NCI-H2196 (cell line): ENCODE measurements at regions not wholly inside any gene's neighbourhood (a gene's known extent, or its start where the extent isn't known, plus 50 kb on each side); places are given as distances from the start of the nearest gene placed in this dataset.
A peak's percentile ranks its signal among the peaks of the same experiment; 100 is the strongest.

Source experiments
- DNase-seq: peaks from one replicate; lab custom pipeline; 2025; ENCODE audit not compliant: unreplicated experiment; lab: John Stamatoyannopoulos, UW

DNA sequence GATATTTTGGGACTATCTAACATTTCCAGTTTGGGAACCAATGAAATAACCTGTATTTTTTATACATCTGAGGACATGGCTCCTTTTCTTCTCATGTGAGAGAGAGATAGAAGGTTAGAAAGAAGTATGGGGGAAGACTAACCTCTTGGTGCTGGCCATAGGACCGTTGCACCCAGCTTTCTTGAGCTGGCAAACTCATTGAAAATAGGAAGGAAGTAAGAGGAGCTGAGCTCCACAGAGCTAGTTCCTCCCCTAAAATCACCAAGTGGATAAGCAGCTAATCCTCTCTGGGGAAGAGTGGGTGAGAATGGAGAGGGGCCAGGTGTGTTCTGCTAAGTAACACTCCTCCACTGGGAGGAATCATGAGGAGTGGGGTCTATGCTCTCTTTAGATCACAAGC lies 387.4 kb upstream of the CADM1 start:
- DNase-seq: no peak

DNA sequence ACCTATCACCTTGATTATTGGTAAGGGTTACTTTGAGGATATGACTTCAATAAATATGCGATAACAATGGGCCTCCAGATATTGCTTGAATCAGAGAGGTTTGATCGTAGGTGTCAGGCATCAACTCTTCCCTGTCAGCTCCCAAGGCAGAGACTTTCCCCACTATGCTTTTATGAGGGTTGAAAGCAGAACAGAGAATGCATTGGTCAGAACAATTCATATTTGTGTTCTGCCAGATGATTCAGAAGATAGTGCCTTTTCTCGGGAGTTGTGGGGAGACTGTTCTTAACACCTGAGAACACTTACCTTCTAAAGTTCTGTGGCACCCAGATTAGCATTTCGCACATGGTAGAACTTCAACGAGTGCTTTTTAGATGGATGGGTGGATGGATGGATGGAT lies 386.3 kb upstream of the CADM1 start:
- DNase-seq: no peak

DNA sequence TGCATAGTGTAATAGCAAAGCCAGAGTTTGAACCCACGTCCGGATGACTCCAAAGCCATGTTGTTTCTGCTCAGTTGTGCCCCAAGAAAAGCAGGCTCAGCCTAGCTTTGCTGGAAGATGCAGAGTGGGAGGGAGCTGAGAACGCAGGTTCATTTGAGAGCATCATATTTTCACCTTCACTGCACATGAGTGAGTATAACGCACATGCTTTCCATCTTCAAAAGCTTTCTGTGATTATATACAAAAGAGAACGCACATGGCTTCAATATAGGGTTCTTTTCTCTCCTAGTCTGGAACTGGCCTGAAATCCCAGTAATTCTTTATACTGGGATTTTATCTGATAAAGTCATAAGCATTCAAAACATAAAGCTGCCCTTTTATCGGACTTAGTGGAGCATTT lies 385.5 kb upstream of the CADM1 start:
- no peak for DNase-seq

DNA sequence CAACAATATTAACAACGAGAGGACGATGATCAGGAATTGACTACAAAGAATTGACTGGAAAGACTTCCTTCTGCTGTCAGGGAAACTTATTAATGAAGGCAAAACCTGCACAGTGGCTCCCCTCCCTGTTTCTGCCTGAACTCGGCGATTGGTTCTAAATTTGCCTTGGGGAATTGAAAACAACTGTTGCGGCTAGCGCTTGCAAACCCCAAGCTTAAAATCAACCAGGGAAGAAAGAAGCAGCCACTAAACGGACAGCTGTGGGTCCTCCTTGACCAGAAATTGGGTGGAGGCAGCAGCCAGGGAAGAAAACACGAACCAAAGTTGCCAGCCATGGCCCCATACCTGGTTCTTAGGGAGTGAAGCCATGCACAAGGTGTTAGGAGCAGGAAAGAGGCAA lies 383.5 kb upstream of the CADM1 start:
- DNase-seq: no peak

DNA sequence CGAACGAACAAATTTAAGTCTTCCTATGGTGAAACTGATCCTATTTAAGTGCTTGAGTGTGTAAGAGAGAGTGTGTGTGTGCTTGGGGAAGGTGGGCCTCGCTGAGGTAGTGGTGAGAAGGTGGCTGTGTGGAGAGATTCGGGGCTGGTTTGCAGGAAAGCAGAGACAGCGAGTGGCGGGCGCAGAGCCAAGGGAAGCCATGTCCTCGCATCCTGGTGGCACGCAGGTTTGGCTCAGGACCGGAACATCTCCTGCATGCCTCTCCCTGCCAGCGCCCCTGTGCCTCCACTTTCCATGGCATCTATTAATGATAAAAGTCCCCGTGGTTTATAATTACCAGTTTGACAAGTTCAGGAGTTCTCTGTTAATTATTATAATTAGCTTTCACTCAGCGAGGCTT lies 383.1 kb upstream of the CADM1 start:
- no peak for DNase-seq

DNA sequence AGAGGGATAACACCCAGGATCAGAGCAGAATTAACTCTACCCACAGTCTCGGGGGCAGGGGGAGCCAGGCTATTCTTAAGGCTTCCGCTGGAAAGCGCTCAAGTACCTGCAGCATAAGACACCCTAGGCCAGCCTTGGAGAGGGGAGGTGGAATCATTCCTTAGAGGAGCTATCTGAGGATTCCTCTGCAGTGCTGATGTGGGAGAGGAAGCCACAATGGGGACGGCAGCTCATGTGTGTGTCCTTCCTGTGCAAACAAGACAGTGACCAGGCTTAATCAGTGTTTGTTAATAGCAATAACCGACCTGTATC lies 382.2 kb upstream of the CADM1 start:
- DNase-seq: no peak

DNA sequence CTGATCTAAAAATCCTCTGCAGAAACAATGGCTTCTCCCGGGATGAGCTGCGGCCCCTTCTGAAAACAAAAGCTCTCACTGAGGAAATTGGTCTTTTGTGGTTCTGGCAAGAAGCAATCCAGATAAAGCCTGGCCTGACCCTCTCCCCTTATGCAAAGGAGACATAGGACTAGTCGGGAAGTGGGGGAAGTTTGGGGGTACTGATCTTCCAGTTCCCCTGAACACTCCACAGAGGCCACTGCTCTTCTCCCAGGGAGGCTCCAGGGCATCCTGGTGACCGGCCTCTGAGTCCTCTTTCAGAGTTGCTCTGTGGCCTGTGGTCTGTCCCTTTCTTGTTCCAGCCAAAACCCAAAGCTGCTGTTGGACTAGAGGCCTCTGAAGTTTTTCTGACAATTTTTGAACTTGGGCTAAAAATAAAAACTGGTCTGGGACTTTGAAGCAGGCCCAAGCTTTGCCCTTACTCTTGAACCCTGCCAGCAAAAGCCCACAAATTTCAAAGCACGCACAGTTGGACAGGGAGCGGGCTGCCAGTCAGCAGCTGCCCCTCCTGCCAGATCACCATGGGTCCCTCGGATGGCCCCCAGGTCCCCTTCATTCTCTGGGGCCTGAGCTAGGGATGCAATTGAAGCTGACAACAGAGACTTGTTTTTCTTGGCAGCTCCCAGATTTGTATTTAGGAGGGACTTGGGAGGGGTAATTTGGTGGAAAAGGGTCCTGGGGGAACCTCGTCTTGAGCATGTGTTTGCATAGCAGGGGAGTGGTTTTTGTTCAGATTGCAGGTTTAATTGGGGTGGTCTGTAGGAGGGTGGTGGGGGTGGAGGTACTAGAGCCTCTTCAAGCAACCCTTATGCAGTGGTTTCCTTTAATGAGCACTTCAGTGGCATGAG lies 381.6 kb upstream of the CADM1 start:
- no peak for DNase-seq

DNA sequence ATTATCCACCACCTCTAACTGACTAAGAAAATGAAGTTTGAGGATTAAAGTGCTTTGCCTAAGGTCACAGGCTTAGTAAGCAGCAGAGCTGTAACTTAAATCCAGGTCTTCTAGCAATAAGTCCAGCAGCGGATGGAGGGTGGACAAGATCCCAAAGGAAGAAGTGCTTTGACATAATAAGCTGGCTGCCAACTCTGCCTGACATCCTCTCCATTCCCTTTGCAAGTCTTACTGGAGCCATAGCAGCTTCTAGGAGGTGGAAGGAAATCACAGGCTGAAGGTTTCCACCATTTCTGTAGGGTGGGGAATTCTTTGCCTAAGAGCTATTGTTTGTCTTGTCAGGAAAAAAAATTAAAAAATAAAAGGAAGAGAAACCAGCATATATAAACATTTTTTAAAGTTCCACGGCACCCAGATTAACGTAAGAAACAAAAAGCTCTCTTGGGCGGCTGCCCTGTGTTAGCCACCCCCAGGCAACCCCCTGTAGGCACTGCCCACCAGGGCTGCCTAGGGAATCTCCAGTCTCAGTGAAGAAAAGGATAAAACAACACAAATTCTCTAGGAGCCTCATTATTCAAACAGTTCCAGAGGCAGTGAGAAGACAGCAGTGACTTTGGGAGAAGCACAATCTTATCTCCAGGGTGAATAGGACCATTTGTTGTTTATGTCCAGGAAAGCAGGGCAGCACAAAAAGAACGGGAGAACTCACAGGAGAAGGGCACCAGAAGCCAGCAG lies 380.8 kb upstream of the CADM1 start:
- no peak for DNase-seq

DNA sequence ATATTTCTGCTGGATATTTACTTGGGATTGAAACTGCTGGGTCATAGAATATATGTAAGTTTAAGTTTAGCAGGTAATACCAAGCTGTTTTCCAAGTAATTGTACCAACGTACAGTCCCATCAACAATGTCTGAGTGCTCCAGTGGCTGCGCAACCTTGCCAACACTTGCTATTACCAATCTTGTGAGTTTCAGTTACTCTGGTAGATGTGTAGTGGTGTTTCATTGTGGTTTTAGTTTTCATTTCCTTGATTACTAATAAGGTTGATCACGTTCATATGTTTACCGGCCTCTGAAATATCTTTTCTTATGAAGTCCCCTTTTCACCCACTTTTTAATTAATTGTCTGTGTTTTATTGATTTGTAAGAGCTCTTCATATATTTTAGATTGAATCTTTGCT lies 370.6 kb upstream of the CADM1 start:
- no peak for DNase-seq

DNA sequence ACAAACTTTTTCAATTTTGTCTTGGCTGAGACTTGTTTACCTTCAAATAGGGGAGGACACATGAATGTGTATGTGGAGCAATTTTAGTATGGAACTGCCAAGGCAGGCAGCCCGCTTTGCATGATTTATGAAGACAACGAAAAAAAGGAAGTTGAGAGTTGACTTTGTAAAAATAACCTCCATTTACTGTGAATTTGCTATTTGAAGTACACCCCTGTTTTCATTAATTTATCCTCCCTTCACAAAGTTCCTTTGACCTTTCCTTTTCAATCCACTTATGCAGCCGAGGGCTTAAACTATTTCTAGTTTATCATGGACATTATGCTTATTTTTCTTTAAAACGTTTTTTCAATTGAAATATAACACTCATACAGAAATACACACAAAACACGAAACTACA lies 369.6 kb upstream of the CADM1 start:
- DNase-seq: no peak

DNA sequence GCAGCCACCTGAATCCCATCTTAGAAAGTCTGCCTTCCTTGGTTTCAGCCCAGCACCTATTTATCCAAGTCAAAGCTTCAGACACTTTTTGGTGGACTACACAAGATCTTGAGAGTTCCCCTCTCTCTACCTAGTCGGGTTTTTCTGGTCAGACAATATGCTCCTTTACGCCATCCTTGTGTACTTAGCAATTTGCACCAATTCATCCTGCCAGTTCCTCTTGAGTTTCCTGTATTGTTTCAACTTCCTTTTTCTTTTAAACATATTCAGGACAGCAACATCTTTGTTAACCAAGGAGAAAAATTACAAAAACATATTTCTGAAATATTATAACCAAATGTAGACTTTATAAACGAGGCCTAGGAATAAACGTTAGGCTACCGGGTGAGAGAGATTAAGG lies 368.2 kb upstream of the CADM1 start:
- no peak for DNase-seq

DNA sequence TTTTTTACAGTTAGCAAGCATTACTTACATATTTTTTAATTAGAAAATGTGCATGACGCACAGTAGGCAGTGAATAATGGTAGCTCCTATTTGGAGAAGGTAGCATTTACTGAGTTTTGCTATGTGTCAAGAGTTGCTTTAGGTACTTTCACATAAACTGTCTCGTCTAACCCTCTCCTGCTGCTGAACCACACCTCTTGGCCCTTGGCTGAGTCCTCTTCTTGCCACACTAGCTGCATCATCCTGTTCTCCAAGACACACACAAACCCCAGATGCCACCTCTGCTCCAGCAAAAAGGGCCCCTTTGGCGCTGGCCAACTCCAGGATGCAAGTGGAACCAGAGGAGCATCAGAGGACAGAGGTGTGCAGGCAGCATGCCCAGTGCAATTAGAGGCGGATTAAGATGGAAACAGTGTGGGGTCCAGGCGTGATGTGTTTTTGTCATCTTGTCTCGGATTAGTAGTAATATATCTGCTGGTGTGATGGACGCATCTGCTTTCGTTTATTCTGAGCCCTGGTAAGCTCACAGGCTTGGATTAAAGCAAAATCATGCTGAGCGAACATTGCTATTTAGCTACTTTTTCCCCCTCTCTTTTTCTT lies 367.0 kb upstream of the CADM1 start:
- DNase-seq: no peak

DNA sequence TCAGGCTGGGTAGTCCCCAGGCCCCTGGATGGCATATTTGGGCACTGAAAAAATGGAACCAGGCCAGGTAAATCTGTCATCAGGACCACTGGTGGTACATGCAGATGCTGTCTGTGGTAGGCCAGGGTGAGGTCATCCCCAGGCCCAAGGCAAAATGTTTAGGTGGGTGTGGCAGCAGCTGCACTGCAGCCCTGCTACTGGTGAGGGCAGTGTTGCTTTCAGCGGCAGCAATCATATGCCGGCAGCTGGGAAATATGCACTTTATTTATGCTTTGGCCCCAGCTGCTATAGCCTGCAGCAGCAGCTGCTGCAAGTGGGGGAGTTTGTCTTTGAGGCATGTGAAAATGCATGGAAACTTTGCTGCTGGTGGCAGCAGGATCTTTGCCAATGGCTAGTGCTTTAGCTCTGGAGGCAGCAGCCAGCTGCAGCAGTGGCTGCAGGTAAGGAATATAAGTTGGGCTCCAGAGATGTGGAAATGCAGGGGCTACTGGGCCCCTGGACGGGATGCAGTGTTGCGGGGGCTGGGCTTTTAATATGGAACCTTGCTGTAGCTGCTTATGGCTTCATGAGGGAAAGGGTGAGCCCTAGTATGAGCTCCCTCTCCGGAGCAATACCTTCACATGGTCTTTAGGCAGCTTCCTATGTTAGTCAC lies 365.7 kb upstream of the CADM1 start:
- peak; percentile 43 for DNase-seq

DNA sequence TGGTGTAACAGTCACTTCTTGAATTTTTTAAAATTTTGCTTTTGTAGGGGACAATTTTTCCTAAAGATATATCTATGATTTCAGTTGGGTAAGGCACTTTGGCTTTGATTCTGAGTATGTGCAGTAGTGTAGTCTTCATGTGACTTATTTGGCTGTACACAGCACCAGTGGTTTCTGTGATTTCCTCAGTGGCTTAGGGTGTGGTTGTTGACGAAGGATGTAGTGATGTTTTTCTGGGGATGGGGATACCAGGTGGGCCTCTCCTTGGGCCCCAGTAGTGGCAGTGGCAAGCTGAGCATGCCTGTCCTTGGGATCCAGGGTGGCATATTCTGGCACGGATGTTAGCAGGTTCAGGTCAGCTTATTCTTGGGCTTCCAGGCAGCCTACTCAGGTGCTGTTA lies 364.9 kb upstream of the CADM1 start:
- no peak for DNase-seq

DNA sequence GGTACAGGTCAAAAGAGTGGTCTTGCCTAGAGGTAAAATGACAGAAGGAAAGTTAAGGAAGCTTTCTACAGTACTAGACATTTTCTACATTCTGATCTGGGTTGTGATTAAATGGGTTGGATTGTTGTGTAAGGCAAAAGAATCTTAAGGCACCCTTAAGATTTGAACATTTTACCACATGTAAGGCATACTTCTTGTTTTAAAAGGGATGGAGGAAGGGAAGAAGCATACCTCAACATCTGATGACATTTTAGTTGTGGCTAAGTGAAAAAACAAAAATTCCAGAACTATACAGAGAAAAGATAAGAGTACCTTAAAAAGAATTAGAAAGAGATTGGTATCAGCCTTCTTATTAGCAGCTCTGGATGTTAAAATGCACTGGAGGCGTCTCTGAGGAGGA lies 356.0 kb upstream of the CADM1 start:
- no peak for DNase-seq

DNA sequence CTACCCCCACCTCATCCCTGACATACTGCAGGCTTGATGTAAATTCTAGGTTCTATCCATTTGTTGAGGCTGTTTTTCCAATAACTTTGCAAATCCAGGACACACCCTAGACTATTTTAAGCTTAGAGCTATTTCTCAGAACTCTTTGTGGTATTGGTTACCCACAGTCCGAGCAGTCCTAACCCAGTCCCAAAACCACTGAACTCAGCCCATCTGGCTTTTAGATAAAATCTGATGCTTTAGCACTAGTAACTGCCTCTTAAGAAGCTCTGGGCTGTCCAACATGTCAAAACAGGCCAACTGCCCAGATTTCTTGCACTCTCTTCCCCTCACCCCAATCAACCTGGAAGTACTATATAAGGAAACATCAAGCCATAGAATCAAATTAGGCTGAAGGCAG lies 344.4 kb upstream of the CADM1 start:
- no peak for DNase-seq

DNA sequence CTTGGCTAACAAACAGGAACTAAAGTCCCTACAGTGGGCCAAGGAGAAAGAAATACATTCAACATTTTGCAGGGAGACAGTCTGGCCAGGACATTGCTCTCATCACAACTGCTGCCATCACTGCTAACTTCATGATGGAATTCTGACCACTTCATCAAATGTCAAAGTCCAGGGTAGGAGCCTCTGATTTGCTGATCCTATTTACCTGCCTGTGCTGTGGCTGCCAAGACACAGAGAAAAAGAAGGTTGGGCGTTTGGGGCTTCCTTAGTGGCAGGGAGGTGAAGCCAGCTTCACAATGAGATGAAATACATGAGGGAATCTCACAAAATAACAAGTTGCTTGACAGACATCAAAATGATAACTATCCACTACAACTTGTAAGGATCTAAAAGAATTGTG lies 343.9 kb upstream of the CADM1 start:
- no peak for DNase-seq

DNA sequence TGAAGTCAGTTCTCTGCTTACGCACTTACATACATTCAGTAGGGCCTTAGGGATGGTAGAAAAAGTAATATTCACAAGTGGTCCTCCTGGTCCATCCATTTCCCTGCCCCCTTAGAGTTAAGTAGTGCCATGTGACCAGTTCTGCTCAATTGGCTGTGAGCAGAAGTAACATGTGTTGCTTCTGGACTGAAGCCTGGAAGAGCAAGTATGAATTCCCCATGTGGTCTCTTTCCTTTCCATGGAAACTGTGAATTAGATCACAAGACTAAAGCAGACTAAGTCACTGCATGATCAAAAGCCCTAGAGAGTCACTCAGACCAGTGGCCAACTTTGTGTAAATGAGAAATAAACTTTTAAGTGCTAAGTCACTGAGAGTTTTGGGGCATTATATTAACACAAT lies 341.7 kb upstream of the CADM1 start:
- DNase-seq: no peak

DNA sequence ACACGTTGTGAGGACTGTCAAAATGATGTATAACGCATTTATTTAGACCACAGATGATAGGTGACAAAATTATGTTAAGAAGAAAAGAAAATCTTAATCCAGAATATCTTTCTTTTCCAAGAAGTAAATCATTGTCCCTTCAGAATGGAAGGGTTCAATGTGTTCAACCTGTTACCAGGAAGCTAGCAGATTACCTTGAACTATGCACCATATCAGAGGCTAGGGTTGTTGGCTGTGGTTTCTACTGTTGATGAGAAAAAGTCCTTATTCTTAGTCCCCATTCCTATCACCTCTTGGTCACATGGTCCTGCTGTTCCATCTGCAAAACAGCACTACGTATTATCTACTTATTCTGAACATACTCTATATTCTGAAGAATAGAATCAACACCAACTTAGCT lies 339.5 kb upstream of the CADM1 start:
- DNase-seq: no peak

DNA sequence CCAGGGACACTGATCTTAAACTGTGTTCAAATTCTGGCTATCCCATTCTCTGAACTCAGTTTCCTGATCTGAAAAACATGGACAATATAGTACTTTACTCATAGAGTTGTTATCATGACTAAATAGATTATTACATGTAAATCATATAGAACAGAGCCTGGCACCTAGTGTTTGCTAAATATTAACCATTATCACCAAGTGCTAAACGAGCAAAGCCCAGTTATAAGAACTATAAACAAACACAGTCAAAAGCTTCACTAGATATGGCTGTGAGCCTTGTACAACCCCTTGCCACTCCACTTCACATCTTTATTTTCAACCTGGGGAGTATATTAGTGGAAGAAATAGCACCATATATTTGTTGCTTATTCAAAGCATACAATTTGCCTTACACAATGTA lies 338.9 kb upstream of the CADM1 start:
- no peak for DNase-seq

DNA sequence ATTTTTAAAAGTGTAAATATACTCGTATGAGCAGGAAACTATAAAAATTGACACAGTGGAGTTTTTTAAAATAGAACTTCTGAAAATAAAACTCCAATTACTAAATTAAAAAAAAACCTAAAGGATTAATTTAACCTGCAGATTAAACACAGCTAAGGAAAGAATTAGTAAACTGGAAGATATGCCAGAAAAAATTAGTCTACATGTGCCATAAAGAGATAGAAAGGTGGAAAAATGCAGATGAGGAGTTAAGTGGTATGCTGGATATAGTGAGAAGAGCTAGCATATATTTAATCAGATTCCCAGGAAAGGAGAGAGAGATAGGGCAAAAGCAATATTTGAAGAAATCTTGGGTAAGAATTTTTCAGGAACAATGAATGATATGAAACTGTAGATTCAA lies 315.8 kb upstream of the CADM1 start:
- DNase-seq: no peak

DNA sequence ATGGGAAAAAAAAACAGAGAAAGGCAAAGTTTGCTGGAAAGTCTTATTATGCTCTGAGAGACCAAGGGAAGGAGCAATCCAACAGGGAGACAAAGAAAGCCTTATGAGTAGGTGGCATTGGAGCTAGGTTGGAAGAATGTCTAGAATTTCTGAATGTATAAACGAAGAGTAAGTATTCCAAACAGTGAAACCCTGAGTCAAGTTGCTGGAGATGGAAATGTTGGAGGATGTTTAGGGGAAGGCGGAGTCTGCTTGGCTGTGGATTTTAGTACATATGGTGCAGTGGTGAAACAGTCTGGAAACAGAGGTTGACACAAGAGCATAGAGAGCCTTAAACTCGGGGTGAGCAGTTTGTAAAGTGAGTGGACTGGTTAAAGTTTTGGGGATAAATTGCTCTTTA lies 314.8 kb upstream of the CADM1 start:
- DNase-seq: no peak
